ENCODE measurements at regions not wholly inside any gene's neighbourhood (a gene's known extent, or its start where the extent isn't known, plus 50 kb on each side); places are given as distances from the start of the nearest gene placed in this dataset.

DNA sequence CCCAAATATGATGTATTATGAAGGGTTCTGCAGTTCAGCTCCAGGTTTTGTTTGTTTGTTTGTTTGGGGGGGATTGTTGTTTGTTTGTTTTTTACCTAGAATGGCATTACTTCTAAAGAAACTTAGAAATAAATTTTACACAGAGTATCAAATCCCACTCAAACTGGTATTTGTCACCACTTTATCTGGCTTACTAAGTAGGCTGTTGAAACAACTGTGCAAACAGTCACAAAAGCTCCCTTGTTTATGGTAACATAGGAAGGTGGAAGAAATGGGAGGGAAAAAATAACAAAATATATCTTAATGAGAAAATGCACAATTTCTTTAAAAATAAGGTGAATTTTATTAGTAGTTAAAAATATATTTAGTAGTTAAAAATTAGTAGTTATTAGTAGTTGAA is 108.3 kb upstream of the ANO5 start:
- Mint-ChIP-seq H3K4me3 (no peak overlapping the region), H3K9me3 (peaks cover 8% of the 10 kb centered on the region), H3K36me3 (ENCODE audit: low read depth) (no peaks in the 10 kb centered on the region), H3K27me3 (no peaks in the 10 kb centered on the region), H3K27ac (no peak overlapping the region), H3K4me1 (ENCODE audit: low read depth) (no peaks in the 10 kb centered on the region)
- TF ChIP-seq, protein P1, sequence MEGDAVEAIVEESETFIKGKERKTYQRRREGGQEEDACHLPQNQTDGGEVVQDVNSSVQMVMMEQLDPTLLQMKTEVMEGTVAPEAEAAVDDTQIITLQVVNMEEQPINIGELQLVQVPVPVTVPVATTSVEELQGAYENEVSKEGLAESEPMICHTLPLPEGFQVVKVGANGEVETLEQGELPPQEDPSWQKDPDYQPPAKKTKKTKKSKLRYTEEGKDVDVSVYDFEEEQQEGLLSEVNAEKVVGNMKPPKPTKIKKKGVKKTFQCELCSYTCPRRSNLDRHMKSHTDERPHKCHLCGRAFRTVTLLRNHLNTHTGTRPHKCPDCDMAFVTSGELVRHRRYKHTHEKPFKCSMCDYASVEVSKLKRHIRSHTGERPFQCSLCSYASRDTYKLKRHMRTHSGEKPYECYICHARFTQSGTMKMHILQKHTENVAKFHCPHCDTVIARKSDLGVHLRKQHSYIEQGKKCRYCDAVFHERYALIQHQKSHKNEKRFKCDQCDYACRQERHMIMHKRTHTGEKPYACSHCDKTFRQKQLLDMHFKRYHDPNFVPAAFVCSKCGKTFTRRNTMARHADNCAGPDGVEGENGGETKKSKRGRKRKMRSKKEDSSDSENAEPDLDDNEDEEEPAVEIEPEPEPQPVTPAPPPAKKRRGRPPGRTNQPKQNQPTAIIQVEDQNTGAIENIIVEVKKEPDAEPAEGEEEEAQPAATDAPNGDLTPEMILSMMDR (IDR thresholded peaks at IDR 0.05) = no peak
- ATAC-seq (ENCODE audit: poor library complexity) = no peak
- Histone ChIP-seq H3K9me3 (ENCODE audit: control insufficient read depth in 1 of 2, insufficient read depth in 1 of 2, low read length in 2 of 2) (no peaks in the 10 kb centered on the region), H3K27me3 (ENCODE audit: control insufficient read depth in 1 of 2, insufficient read depth in 2 of 2, low read length in 2 of 2) (no peaks in the 10 kb centered on the region), H3K4me3 (ENCODE audit: low read length) (no peak overlapping the region), H3K27ac (ENCODE audit: low read depth in 1 of 2, low read length in 2 of 2) (no peak overlapping the region), H3K36me3 (ENCODE audit: insufficient read depth, low read length) (no peaks in the 10 kb centered on the region), H3K4me1 (ENCODE audit: insufficient read depth, low read length) (no peaks in the 10 kb centered on the region)
- POLR2A ChIA-PET = no interaction called here
- DNase-seq = no peak
- CTCF ChIA-PET = no interaction called here
- intact Hi-C loops (cut with DNase I, micrococcal nuclease) = no loop called here

DNA sequence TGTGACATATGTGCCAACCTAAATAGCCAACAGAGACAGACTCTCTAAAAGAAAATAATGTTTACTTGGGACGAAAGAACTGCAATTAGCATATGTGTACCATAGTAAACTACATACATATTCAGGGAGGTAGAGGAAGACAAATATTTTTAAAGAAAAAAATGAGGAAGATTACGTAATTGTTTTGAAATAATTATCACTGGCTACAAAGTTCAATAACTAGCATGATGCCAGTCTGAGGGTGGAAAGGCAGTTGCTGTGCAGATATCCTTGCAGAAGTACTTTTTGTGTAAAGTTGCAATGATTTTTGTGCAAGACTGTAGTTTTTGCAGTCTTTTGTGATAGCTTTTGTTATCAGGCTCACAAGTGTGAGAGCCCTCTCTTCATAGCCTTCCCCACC is 103.3 kb upstream of the ANO5 start:
- no peak overlapping the region for H3K27ac Mint-ChIP-seq
- ChIA-PET CTCF (no interaction called here), POLR2A (no interaction called here)
- no peaks in the 10 kb centered on the region for H3K36me3 ChIP-seq (ENCODE audit: insufficient read depth, low read length)
- TF ChIP-seq, protein P1 (IDR thresholded peaks at IDR 0.05) = no peak
- no peak overlapping the region for H3K4me3 ChIP-seq (ENCODE audit: low read length)
- H3K4me1 ChIP-seq (ENCODE audit: insufficient read depth, low read length) = no peaks in the 10 kb centered on the region
- H3K27me3 Mint-ChIP-seq = no peaks in the 10 kb centered on the region
- H3K36me3 Mint-ChIP-seq (ENCODE audit: low read depth) = no peaks in the 10 kb centered on the region
- H3K4me3 Mint-ChIP-seq = no peak overlapping the region
- DNase-seq (no peak), ATAC-seq (ENCODE audit: poor library complexity) (no peak)
- no peak overlapping the region for H3K27ac ChIP-seq (ENCODE audit: low read depth in 1 of 2, low read length in 2 of 2)
- no peaks in the 10 kb centered on the region for H3K4me1 Mint-ChIP-seq (ENCODE audit: low read depth)
- no peaks in the 10 kb centered on the region for H3K27me3 ChIP-seq (ENCODE audit: control insufficient read depth in 1 of 2, insufficient read depth in 2 of 2, low read length in 2 of 2)
- intact Hi-C loops (cut with DNase I, micrococcal nuclease) = no loop called here
- H3K9me3 Mint-ChIP-seq = peaks cover 6% of the 10 kb centered on the region
- peaks cover 0 to 5% of the 10 kb centered on the region in 2 experiments for H3K9me3 ChIP-seq (ENCODE audit: control insufficient read depth in 1 of 2, insufficient read depth in 1 of 2, low read length in 2 of 2)

DNA sequence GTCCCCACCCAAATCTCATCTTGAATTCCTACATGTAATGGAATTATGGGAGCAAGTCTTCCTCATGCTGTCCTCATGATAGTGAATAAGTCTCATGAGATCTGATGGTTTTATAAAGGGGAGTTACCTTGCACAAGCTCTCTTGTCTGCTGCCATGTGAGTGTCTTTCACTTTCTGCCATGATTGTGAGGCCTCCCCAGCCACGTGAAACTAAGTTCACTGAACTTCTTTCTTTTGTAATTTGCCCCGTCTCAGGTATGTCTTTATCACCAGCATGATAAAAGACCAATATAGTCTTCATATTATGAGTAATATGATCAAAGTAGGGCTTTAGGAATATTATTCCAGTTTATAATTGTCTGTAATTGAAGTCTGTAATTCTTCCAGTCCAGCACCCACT is 86.3 kb upstream of the ANO5 start:
- no peaks in the 10 kb centered on the region for H3K27me3 ChIP-seq (ENCODE audit: control insufficient read depth in 1 of 2, insufficient read depth in 2 of 2, low read length in 2 of 2)
- H3K4me1 ChIP-seq (ENCODE audit: insufficient read depth, low read length) = no peaks in the 10 kb centered on the region
- no peaks in the 10 kb centered on the region for H3K36me3 Mint-ChIP-seq (ENCODE audit: low read depth)
- H3K4me1 Mint-ChIP-seq (ENCODE audit: low read depth) = no peaks in the 10 kb centered on the region
- H3K36me3 ChIP-seq (ENCODE audit: insufficient read depth, low read length) = no peaks in the 10 kb centered on the region
- intact Hi-C loops (cut with DNase I, micrococcal nuclease) = no loop called here
- DNase-seq (no peak), ATAC-seq (ENCODE audit: poor library complexity) (no peak)
- no peak overlapping the region for H3K4me3 Mint-ChIP-seq
- ChIA-PET POLR2A (no interaction called here), CTCF (no interaction called here)
- no peaks in the 10 kb centered on the region for H3K9me3 ChIP-seq (ENCODE audit: control insufficient read depth in 1 of 2, insufficient read depth in 1 of 2, low read length in 2 of 2)
- peaks cover 7% of the 10 kb centered on the region for H3K9me3 Mint-ChIP-seq
- H3K27ac ChIP-seq (ENCODE audit: low read depth in 1 of 2, low read length in 2 of 2) = no peak overlapping the region
- H3K4me3 ChIP-seq (ENCODE audit: low read length) = no peak overlapping the region
- H3K27ac Mint-ChIP-seq = no peak overlapping the region
- H3K27me3 Mint-ChIP-seq = no peaks in the 10 kb centered on the region
- TF ChIP-seq, protein P1 (IDR thresholded peaks at IDR 0.05) = no peak

All from CD4-positive, alpha-beta T cell (primary cell).